ENCODE measurements at regions not wholly inside any gene's neighbourhood (a gene's known extent, or its start where the extent isn't known, plus 50 kb on each side); places are given as distances from the start of the nearest gene placed in this dataset.
"Not testable (repeated sequence)": the region's sequence is repeated elsewhere in the genome, so short reads cannot be mapped to it uniquely, and the experiment has no call there.

- peak overlapping the region; percentile 36 for H3K27ac Mint-ChIP-seq (ENCODE audit: unreplicated experiment)
- DNase-seq (ENCODE audit: low spot score): no peak
- peaks cover 50% of the 10 kb centered on the region for H3K4me1 Mint-ChIP-seq (ENCODE audit: low read depth)
- H3K4me3 Mint-ChIP-seq (ENCODE audit: unreplicated experiment): no peak overlapping the region
- TF ChIP-seq CTCF (IDR thresholded peaks at IDR 0.05): no peak
- no peaks in the 10 kb centered on the region for H3K9me3 Mint-ChIP-seq (ENCODE audit: low read depth)
- H3K36me3 Mint-ChIP-seq (ENCODE audit: low read depth): no peaks in the 10 kb centered on the region
- no peaks in the 10 kb centered on the region for H3K27me3 Mint-ChIP-seq (ENCODE audit: low read depth)
These were observed 164.4 kb downstream of the SIM1 start for GRCh38 chr6:100300221-100300736.

GRCh38 chr6:100296810-100297544 is 167.7 kb downstream of the SIM1 start:
- H3K27me3 Mint-ChIP-seq (ENCODE audit: low read depth): no peaks in the 10 kb centered on the region
- no peaks in the 10 kb centered on the region for H3K9me3 Mint-ChIP-seq (ENCODE audit: low read depth)
- no peak for DNase-seq (ENCODE audit: low spot score)
- H3K4me1 Mint-ChIP-seq (ENCODE audit: low read depth): peaks cover 55% of the 10 kb centered on the region
- TF ChIP-seq CTCF (IDR thresholded peaks at IDR 0.05): no peak
- H3K36me3 Mint-ChIP-seq (ENCODE audit: low read depth): no peaks in the 10 kb centered on the region
- H3K4me3 Mint-ChIP-seq (ENCODE audit: unreplicated experiment): no peak overlapping the region
- peak overlapping the region; percentile 19 for H3K27ac Mint-ChIP-seq (ENCODE audit: unreplicated experiment)

GRCh38 chr6:100295172-100295571 is 169.5 kb downstream of the SIM1 start:
- DNase-seq (ENCODE audit: low spot score); H3K36me3 Mint-ChIP-seq (ENCODE audit: low read depth); H3K27ac Mint-ChIP-seq (ENCODE audit: unreplicated experiment); H3K27me3 Mint-ChIP-seq (ENCODE audit: low read depth); H3K4me3 Mint-ChIP-seq (ENCODE audit: unreplicated experiment); H3K9me3 Mint-ChIP-seq (ENCODE audit: low read depth): not testable (repeated sequence)
- peaks cover 44% of the 10 kb centered on the region for H3K4me1 Mint-ChIP-seq (ENCODE audit: low read depth)

GRCh38 chr6:100289285-100289684 is 175.4 kb downstream of the SIM1 start:
- no peaks in the 10 kb centered on the region for H3K9me3 Mint-ChIP-seq (ENCODE audit: low read depth)
- no peaks in the 10 kb centered on the region for H3K27me3 Mint-ChIP-seq (ENCODE audit: low read depth)
- peaks cover 35% of the 10 kb centered on the region for H3K4me1 Mint-ChIP-seq (ENCODE audit: low read depth)
- H3K36me3 Mint-ChIP-seq (ENCODE audit: low read depth): no peaks in the 10 kb centered on the region
- H3K27ac Mint-ChIP-seq (ENCODE audit: unreplicated experiment): no peak overlapping the region
- no peak for DNase-seq (ENCODE audit: low spot score)
- no peak overlapping the region for H3K4me3 Mint-ChIP-seq (ENCODE audit: unreplicated experiment)
- no peak for TF ChIP-seq CTCF (IDR thresholded peaks at IDR 0.05)

GRCh38 chr6:100288311-100288710 is 176.4 kb downstream of the SIM1 start:
- no peak for DNase-seq (ENCODE audit: low spot score)
- Mint-ChIP-seq H3K4me1 (ENCODE audit: low read depth) (peaks cover 35% of the 10 kb centered on the region), H3K36me3 (ENCODE audit: low read depth) (no peaks in the 10 kb centered on the region), H3K9me3 (ENCODE audit: low read depth) (no peaks in the 10 kb centered on the region), H3K27ac (ENCODE audit: unreplicated experiment) (no peak overlapping the region), H3K4me3 (ENCODE audit: unreplicated experiment) (no peak overlapping the region), H3K27me3 (ENCODE audit: low read depth) (no peaks in the 10 kb centered on the region)
- TF ChIP-seq CTCF (IDR thresholded peaks at IDR 0.05): no peak

GRCh38 chr6:100283285-100283684 is 181.4 kb downstream of the SIM1 start:
- no peaks in the 10 kb centered on the region for H3K36me3 Mint-ChIP-seq (ENCODE audit: low read depth)
- H3K4me1 Mint-ChIP-seq (ENCODE audit: low read depth): peaks cover 33% of the 10 kb centered on the region
- no peak overlapping the region for H3K27ac Mint-ChIP-seq (ENCODE audit: unreplicated experiment)
- no peak for DNase-seq (ENCODE audit: low spot score)
- TF ChIP-seq CTCF (IDR thresholded peaks at IDR 0.05): peak; percentile 32
- no peaks in the 10 kb centered on the region for H3K9me3 Mint-ChIP-seq (ENCODE audit: low read depth)
- H3K4me3 Mint-ChIP-seq (ENCODE audit: unreplicated experiment): no peak overlapping the region
- no peaks in the 10 kb centered on the region for H3K27me3 Mint-ChIP-seq (ENCODE audit: low read depth)
